ENCODE measurements at regions not wholly inside any gene's neighbourhood (a gene's known extent, or its start where the extent isn't known, plus 50 kb on each side); places are given as distances from the start of the nearest gene placed in this dataset.

DNA sequence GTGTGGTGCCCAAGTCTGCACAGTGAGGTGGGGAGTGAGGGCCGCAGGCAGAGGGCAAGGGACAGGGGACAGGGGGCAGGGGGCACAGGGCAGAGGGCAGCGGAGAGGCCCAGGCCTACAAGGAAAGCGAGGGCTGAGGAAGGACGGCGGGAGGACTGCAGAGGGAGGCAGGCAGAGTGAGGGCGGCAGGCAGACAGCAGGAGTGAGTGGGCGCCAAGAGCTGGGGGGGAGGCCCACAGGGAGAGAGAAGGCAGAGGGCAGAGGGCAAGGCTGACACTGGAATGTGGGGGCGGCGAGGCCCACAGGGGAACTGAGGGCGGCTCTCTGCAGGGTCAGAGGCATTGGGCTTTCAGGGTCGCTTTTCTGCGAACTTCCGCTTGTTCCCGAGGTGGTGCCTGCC, 267.8 kb upstream of the NDN start:
- TF ChIP-seq, protein P1, sequence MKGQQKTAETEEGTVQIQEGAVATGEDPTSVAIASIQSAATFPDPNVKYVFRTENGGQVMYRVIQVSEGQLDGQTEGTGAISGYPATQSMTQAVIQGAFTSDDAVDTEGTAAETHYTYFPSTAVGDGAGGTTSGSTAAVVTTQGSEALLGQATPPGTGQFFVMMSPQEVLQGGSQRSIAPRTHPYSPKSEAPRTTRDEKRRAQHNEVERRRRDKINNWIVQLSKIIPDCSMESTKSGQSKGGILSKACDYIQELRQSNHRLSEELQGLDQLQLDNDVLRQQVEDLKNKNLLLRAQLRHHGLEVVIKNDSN (IDR thresholded peaks at IDR 0.05; ENCODE audit: borderline replicate concordance, extremely low read length, insufficient read depth, low read depth, low read length): no peak
- TF ChIP-seq, protein P2, sequence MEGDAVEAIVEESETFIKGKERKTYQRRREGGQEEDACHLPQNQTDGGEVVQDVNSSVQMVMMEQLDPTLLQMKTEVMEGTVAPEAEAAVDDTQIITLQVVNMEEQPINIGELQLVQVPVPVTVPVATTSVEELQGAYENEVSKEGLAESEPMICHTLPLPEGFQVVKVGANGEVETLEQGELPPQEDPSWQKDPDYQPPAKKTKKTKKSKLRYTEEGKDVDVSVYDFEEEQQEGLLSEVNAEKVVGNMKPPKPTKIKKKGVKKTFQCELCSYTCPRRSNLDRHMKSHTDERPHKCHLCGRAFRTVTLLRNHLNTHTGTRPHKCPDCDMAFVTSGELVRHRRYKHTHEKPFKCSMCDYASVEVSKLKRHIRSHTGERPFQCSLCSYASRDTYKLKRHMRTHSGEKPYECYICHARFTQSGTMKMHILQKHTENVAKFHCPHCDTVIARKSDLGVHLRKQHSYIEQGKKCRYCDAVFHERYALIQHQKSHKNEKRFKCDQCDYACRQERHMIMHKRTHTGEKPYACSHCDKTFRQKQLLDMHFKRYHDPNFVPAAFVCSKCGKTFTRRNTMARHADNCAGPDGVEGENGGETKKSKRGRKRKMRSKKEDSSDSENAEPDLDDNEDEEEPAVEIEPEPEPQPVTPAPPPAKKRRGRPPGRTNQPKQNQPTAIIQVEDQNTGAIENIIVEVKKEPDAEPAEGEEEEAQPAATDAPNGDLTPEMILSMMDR (IDR thresholded peaks at IDR 0.05 in 2 of 3, conservative IDR thresholded peaks at IDR 0.05 in 1 of 3; ENCODE audit: control insufficient read depth in 2 of 3, extremely low read depth in 1 of 3, insufficient read depth in 1 of 3, low read depth in 3 of 3, low read length in 3 of 3): no peak
- no peak for TF ChIP-seq STAT3 (IDR thresholded peaks at IDR 0.05; ENCODE audit: low read depth, low read length)
- no peak for TF ChIP-seq SMC3 (IDR thresholded peaks at IDR 0.05; ENCODE audit: borderline replicate concordance, low read length)
- no peak for TF ChIP-seq MTA2 (IDR thresholded peaks at IDR 0.05; ENCODE audit: low read depth)
- no peak for TF ChIP-seq EZH2 (IDR thresholded peaks at IDR 0.05; ENCODE audit: borderline replicate concordance, control insufficient read depth, low read depth, low read length)
- TF ChIP-seq FOXK2 (IDR thresholded peaks at IDR 0.05): no peak
- TF ChIP-seq CREM (IDR thresholded peaks at IDR 0.05; ENCODE audit: low read depth): no peak
- TF ChIP-seq POLR2AphosphoS2 (IDR thresholded peaks at IDR 0.05; ENCODE audit: low read depth, low read length): no peak
- no peak for TF ChIP-seq JUND (IDR thresholded peaks at IDR 0.05; ENCODE audit: low read depth, low read length)
- TF ChIP-seq POLR2A (IDR thresholded peaks at IDR 0.05; ENCODE audit: low read depth, low read length): no peak

Measured in GM12878 (cell line).